ENCODE measurements at regions not wholly inside any gene's neighbourhood (a gene's known extent, or its start where the extent isn't known, plus 50 kb on each side); places are given as distances from the start of the nearest gene placed in this dataset.

GRCh38 chr4:26105815-26106699, 192.0 kb downstream of the SMIM20 start:
- DNase-seq (ENCODE audit: low spot score), result peak; percentile 42

- no peak for DNase-seq (ENCODE audit: low spot score)
Measured at GRCh38 chr4:26106776-26107175, 192.8 kb downstream of the SMIM20 start.

- DNase-seq (ENCODE audit: low spot score), result no peak
Measured at GRCh38 chr4:26108054-26108453, 194.0 kb downstream of the SMIM20 start.

- no peak for DNase-seq (ENCODE audit: low spot score)
Measured at GRCh38 chr4:26110493-26110892, 196.5 kb downstream of the SMIM20 start.

GRCh38 chr4:26113339-26113940, 199.4 kb downstream of the SMIM20 start:
- DNase-seq (ENCODE audit: low spot score), result no peak

GRCh38 chr4:26116057-26116456, 202.0 kb downstream of the SMIM20 start:
- no peak for DNase-seq (ENCODE audit: low spot score)

GRCh38 chr4:26120098-26120825, 200.6 kb upstream of the RBPJ start:
- no peak for DNase-seq (ENCODE audit: low spot score)

GRCh38 chr4:26122690-26123089, 198.1 kb upstream of the RBPJ start:
- no peak for DNase-seq (ENCODE audit: low spot score)

GRCh38 chr4:26124753-26125321, 196.0 kb upstream of the RBPJ start:
- DNase-seq (ENCODE audit: low spot score), result peak; percentile 27

GRCh38 chr4:26126143-26126718, 194.6 kb upstream of the RBPJ start:
- DNase-seq (ENCODE audit: low spot score), result no peak

GRCh38 chr4:26126994-26127393, 193.8 kb upstream of the RBPJ start:
- no peak for DNase-seq (ENCODE audit: low spot score)

GRCh38 chr4:26127851-26128337, 192.9 kb upstream of the RBPJ start:
- DNase-seq (ENCODE audit: low spot score), result no peak

GRCh38 chr4:26130173-26130572, 190.6 kb upstream of the RBPJ start:
- DNase-seq (ENCODE audit: low spot score), result no peak

- DNase-seq (ENCODE audit: low spot score), result no peak
Measured at GRCh38 chr4:26130841-26131432, 189.9 kb upstream of the RBPJ start.

- no peak for DNase-seq (ENCODE audit: low spot score)
Measured at GRCh38 chr4:26131711-26132110, 189.1 kb upstream of the RBPJ start.

GRCh38 chr4:26132858-26133257, 188.0 kb upstream of the RBPJ start:
- DNase-seq (ENCODE audit: low spot score), result no peak

GRCh38 chr4:26133840-26134239, 187.0 kb upstream of the RBPJ start:
- no peak for DNase-seq (ENCODE audit: low spot score)

GRCh38 chr4:26135331-26135730, 185.5 kb upstream of the RBPJ start:
- no peak for DNase-seq (ENCODE audit: low spot score)

GRCh38 chr4:26136615-26137014, 184.2 kb upstream of the RBPJ start:
- no peak for DNase-seq (ENCODE audit: low spot score)

GRCh38 chr4:26137288-26137687, 183.5 kb upstream of the RBPJ start:
- DNase-seq (ENCODE audit: low spot score), result no peak

GRCh38 chr4:26139310-26139924, 181.4 kb upstream of the RBPJ start:
- no peak for DNase-seq (ENCODE audit: low spot score)
